ENCODE measurements at regions not wholly inside any gene's neighbourhood (a gene's known extent, or its start where the extent isn't known, plus 50 kb on each side); places are given as distances from the start of the nearest gene placed in this dataset.

- no TSS peak for BruUV-seq (replicated peaks)
- DNase-seq (ENCODE audit: extremely low read depth in 1 of 4, low spot score in 3 of 4) = no peak
Observed at GRCh38 chr10:44684661-44685060, 226.5 kb upstream of the TMEM72 start.

More at GRCh38 chr10:44684661-44685060, 226.5 kb upstream of the TMEM72 start:
- Histone ChIP-seq H3K9ac (ENCODE audit: insufficient read depth in 1 of 2, low read depth in 2 of 2, low read length in 2 of 2) (no peak overlapping the region), H3K4me3 (no peak overlapping the region), H2AFZ (ENCODE audit: low read depth, low read length) (no peak overlapping the region), H3K9me1 (ENCODE audit: control insufficient read depth, insufficient read depth, low read length) (no peaks in the 10 kb centered on the region), H3K79me2 (ENCODE audit: control insufficient read depth, insufficient read depth, low read length) (no peaks in the 10 kb centered on the region), H3K4me2 (ENCODE audit: insufficient read depth, low read length) (no peak overlapping the region), H3K27ac (ENCODE audit: extremely low read depth, low read depth, low read length) (no peak overlapping the region), H3K4me1 (replicated peaks in 1 of 2; ENCODE audit: control insufficient read depth in 2 of 2, insufficient read depth in 2 of 2, low read length in 2 of 2) (no peaks in the 10 kb centered on the region), H3K27me3 (ENCODE audit: control insufficient read depth in 2 of 2, insufficient read depth in 2 of 2, low read length in 2 of 2) (peaks cover 0 to 5% of the 10 kb centered on the region in 2 experiments; a peak in 1 of 5 replicates), H3K9me3 (replicated peaks; ENCODE audit: control insufficient read depth, insufficient read depth, low read depth, low read length) (no peaks in the 10 kb centered on the region), H3K36me3 (ENCODE audit: control insufficient read depth, insufficient read depth, low read length) (no peaks in the 10 kb centered on the region), H4K20me1 (replicated peaks; ENCODE audit: control insufficient read depth, insufficient read depth, low read length) (no peaks in the 10 kb centered on the region)
- ChIA-PET CTCF (ENCODE audit: low intra/inter-chr PET ratio) (no interaction called here), POLR2A (no interaction called here)
- intact Hi-C loops (cut with micrococcal nuclease) (no loop called here), in situ Hi-C loops (cut with MboI) (no loop called here)
- no peak for FAIRE-seq
- no peak for TF ChIP-seq ATF2 (CRISPR knock-in tag; IDR thresholded peaks at IDR 0.05)
- TF ChIP-seq ZNF398 (CRISPR knock-in tag; IDR thresholded peaks at IDR 0.05) = no peak
- no peak for TF ChIP-seq ZNF699 (CRISPR knock-in tag; IDR thresholded peaks at IDR 0.05; ENCODE audit: insufficient replicate concordance)
- no peak for ATAC-seq
- 0% methylated on average over 2 of the region's 2 CpGs for WGBS (ENCODE audit: insufficient coverage, low coverage, missing lambda C conversion rate)

Data from K562 (cell line).